ENCODE measurements at regions not wholly inside any gene's neighbourhood (a gene's known extent, or its start where the extent isn't known, plus 50 kb on each side); places are given as distances from the start of the nearest gene placed in this dataset.
A peak's percentile ranks its signal among the peaks of the same experiment; 100 is the strongest.
"Not testable (repeated sequence)": the region's sequence is repeated elsewhere in the genome, so short reads cannot be mapped to it uniquely, and the experiment has no call there.

DNA sequence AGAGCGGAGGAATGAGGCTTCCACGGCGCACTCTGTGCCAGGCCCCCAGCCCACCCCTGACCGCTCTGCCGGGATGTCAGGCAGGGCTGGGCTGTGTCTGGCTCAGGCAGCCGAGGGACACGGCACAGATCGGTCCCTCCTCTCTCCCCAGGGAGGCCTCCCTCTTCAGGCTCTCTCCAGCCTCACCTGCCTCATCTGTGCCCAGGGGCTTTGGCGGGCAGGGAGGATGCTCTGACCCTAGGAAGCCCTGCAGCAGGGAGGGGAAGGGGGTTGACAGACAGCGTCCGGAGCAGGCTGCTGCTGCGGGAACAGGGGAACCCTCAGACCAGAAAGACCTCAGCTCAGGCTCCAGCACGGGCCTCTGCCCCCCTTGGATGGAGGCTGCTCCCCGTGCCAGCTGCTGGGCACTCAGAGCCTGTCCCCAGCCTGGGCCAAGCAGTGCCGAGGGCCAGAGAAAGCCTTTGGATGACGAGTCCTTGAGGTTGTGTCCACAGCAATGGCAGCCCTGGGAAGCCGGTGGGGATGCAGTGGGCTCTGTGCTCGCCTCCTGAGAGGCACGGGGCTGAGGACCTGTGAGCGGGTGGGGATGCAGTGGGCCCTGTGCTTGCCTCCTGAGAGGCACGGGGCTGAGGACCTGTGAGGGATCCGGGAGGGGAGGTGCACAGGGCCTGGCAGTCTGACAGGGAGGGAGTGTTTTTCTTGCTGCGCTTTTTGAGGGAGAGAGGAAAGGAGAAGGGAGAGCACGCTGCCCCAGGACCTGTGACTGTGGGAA, 66.9 kb downstream of the FOXL3 start:
- DNase-seq (ENCODE audit: low read depth, low spot score): no peak

DNA sequence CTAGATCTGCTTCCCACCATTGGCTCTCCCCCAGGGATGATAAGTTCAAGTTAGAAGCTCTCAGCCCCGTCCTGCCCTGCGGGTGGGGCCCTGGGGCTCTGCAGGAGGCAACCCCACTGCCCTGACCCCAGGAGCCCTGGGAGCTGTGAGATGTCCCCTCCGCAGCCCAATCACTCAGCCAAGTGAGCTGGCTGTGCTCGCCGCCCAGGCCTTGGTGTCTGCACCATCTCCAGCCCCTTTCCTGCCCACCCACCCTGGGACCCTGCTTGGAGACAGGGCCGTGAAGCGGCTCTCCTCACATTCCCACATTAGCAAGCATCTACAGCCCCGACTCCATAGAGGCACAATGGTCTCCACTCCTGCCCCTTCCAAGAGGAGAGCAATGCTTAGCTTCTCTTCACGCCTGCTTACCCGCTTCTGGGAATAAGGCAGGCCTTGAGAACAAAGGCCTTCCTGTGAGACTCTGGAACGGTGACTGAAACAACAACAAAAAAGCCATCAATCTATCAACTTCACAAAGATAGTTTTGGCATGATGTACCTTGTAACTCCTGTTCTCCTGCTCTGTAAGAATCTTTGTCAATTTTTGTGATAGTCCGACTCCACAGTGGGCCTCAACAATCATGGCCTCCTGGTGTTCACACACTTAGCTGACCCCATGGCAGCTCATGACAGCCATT, 67.7 kb downstream of the FOXL3 start:
- DNase-seq (ENCODE audit: low read depth, low spot score): no peak

DNA sequence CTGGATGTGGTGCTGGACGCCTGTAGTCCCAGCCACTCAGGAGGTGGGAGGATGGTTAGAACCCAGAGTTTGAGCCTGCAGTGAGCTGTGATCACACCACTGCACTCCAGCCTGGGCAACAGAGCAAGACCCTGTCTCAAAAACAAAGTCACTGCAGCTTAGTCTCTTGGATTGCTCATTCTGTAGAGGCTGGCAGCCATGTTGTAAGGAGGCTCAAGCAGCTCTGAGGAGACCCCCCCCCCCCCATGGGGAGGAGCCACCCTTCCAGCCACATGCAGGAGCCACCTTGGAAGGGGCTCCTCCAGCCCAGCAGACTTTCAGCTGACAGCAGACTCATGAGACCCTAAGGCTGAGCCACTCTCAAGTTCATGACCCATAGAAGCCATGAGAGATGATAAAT, 68.4 kb downstream of the FOXL3 start:
- no peak for DNase-seq (ENCODE audit: low read depth, low spot score)

DNA sequence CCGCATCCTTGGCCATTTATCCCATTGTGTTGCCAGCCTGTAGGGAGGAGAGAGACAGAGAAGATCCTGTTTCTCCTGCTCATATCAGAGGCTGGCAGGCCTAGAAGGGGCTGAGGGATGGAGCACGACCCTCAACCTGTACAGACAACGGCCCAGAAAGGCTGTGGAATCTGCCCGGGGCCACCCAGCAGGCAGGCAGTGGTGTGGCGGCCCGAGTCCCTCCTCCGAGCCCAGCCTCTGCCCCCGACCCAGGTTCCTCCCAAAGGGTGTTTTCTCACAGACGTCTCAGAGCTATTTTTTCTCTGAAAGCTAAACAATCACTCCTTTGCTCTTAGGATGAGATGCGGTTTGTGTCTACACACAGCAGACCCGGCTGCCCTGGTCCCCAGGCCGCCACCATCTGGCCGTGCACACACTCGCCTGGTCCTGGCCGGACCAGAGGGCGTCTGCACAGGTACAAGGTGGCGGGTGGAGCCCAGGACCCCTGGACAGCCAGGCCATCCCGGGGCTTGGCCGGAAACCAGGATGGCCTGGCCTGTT, 69.3 kb downstream of the FOXL3 start:
- no peak for DNase-seq (ENCODE audit: low read depth, low spot score)

DNA sequence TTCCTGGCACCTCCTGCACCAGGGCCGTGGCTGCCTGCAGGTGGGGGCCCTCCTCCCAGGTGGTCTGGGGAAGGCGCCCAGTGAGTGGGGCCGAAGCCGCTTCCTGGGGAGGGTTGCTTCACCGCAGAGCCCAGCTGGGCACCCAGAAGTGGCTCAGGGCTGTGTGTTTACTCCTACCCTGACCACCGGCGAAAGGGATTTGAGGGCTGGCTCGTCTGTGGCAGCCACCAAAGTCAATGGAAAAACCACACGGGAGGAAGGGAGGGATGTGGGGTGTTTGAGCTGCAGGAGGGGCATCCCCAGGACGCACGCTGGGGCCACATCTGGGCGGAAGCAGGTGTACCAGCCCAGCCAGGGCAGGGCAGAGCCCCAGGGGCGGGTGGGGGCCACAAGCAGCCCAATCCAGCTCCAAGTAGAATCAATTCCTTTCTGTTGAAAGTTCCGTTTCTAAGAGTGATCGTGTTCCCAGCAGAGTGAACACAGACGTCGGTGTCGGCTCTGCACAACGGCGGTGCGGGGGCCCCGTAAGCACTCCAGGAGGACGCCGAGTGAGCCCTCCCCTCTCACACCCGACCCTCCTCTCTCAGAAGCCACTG, 69.9 kb downstream of the FOXL3 start:
- no peak for DNase-seq (ENCODE audit: low read depth, low spot score)

DNA sequence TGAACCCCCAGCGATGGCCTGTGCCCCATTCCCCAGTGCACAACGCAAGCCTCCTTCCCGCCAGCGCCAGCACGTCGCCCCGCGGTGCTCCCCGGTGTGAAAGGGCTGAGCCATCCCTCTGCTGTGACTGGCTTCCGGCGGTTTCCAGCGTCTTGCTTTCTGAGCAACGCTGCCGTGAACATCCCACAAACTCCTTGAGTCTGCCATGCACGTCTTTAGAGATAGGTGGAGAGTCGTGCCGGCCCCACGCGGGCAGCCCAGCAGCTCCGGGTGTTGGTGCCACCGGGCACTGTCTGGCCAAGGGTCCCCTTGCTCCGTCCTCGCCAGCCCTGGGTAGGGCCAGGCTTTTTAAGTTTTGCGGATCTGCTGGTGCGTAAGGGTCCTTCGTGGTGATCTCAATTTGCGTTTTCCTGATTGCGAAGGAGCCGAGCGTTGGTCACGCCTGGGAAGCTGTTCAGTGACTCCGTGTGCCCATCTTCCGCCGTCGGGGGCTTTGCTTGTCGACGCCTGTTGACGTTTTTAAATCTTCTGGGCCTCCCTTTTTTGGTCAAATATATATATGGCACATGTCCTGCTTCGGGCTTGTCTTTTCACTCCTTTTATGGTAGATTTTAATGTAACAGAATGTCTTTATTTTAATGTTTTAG, 70.6 kb downstream of the FOXL3 start:
- no peak for DNase-seq (ENCODE audit: low read depth, low spot score)

DNA sequence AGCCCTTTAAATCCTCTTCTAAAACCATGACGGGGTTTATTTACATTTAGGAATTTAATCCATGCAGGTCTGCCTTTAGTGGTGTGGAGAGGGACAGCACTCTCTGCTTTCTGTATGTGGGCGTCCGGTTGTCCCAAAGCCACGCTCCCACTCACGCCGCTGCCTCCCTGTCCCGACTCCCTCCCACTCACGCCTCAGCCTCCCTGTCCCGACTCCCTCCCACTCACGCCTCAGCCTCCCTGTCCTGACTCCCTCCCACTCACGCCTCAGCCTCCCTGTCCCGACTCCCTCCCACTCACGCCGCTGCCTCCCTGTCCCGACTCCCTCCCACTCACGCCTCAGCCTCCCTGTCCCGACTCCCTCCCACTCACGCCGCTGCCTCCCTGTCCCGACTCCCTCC, 71.2 kb downstream of the FOXL3 start:
- DNase-seq (ENCODE audit: low read depth, low spot score): not testable (repeated sequence)

DNA sequence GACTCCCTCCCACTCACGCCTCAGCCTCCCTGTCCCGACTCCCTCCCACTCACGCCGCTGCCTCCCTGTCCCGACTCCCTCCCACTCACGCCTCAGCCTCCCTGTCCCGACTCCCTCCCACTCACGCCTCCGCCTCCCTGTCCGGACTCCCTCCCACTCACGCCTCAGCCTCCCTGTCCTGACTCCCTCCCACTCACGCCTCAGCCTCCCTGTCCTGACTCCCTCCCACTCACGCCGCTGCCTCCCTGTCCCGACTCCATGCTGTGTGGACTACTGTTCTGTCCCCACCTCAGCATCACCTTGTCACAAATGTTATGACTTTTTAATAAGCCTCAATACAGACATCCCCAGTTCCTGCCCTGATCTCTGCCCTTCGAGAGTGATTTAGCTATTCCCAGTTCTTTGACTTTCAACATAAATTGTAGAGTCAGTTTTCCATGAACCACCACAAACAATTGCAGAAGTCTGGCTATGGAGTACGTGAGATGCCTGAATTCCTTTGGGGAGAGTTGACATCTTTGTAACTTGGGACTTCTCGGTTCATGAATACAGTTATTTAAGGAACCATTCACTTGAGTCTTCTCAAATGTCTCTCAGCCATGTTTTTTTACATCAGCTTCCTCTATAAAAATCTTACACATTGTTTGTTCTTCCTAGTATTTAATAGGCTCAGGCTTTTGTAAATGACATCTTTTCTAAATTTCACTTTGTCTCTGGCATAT, 71.9 kb downstream of the FOXL3 start:
- no peak for DNase-seq (ENCODE audit: low read depth, low spot score)

DNA sequence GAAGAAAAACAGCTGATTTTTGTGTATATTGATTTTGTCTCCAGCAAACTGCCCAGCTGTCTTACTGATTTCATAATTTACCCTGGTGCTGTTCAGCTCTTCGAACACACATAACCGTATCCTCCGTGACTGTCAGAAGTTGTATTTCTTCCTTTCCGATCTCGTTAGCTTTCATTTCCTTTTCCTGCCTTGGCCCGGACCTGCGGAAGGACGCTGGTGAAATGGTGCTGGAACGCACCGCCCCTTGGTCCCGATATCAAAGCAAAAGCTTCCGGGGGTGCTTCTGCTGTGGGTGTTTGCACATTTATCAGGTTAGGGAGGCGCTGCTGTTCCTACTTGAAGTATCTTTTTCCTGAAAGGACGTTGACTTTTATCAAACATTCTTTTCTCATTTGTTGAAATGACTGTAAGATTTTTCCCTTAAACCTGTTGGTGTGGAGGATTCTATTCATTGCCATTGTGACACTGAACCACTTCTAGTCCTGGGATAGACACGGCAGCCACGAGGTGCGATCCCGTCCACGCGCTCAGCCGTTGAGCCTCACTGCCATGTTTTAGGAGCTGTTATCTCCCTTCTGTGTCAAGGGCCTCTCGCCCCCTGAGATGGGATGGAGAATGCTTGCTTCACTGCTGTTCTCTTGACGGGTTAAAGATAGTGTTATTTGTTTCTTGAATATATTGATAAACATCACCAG, 72.6 kb downstream of the FOXL3 start:
- DNase-seq (ENCODE audit: low read depth, low spot score): no peak

DNA sequence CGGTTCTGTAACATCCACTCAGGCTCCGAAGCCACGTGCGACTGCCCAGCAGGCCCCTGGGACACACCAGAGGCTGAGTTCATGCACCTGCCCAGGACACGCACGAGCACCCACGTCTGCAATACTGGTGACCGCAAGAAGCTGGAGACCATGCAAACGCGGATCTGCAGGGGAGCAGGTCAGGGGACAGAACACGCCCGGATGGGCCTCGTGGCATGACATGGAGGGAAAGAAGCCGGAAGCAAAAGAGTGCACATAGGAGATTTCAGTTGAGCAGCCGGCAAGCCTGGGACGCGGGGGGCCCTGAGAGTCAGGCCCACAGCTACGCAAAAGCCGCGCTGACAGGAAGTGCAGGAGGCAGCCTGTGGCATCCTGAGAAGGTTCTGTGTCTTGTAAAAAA, 73.7 kb downstream of the FOXL3 start:
- no peak for DNase-seq (ENCODE audit: low read depth, low spot score)

DNA sequence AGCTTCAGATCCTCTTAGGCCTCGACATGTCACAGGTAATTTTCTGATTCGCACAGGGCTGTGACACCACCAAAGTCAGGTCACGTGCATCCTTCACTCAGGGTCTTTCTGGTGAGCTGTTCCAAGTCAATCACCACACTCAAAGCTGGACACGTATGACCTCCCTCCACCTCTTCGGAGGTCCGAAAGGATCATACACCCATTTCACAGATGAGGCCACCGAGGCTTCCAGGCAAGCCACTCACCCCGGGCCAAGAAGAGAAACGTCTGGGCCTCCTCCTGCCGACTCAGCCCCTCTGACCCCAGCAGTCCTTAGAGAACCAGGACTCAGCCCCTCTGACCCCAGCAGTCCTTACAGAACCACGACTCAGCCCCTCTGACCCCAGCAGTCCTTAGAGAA, 74.6 kb downstream of the FOXL3 start:
- DNase-seq (ENCODE audit: low read depth, low spot score): no peak

DNA sequence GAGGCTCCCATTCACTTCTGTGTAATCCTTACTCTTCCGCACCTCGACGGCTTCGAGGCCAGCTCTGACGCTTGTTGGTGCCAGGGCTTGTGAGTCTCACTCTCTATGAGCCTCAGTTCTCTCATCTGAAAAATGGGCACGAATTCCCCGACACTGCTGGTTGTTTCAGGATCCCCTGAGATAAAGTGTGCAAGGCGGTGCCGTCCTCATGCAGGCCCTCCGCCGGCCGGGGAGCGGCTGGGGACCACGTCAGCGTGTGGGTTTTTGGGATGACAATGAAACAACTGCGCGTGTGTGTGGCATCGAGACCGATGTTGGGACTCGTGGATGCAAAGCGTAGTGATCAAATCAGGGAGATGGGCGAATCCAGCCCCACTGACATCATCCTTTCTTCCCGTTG, 75.6 kb downstream of the FOXL3 start:
- DNase-seq (ENCODE audit: low read depth, low spot score): no peak

DNA sequence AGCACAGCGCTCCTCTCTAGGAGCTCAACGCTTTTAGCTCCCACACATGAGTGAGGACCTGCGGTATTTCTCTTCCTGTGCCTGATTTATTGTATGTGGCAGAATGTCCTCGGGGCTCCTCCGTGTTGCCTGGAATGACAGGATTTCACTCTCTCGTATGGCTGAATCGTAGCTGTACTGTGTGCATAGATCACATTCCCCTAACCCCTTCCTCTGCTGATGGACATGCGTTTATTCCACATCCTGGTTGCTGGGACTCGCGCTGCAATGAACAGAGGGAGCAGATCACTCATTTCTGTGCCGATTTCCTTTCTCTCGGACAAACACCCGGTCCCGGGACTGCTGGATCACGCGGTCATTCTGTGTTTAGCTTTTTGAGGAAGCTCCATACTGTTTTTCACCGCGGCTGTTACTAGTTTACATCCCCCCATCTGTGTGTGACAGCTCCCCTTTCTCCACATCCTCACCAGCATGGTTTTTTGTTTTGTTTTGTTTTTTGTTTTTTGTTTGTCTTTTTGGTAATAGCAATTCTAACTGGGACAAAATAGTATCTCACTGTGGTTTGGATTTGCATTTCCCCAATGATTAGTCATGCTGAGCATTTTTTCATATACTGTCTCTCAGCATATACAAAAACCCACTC, 76.3 kb downstream of the FOXL3 start:
- no peak for DNase-seq (ENCODE audit: low read depth, low spot score)

DNA sequence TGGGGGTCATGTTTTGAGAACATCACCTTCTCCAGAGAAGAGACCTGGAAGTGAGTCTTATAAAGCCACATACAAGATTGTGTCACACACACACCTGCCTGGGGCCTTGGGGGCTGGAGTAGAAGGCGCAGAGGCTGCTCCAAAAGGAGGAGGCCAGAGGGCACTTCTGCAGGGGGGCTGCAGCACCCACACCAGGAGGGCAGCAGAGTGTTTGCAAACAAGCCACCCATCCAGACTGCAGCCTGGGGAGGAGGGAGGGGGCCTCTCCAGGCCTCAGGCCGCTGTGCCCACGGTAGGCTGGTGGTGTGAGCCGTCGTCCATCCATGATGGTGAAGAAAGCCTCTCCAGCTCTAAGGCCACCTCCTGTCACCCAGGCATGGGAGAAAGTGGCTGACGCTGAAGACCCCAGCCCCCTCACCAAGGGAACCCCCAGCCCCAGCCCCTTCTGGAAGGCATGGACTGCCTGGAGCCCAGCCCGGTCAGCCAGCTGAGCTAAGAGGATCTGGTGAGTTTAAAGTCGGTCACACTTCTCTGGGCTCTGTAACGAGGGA, 77.5 kb downstream of the FOXL3 start:
- DNase-seq (ENCODE audit: low read depth, low spot score): no peak

DNA sequence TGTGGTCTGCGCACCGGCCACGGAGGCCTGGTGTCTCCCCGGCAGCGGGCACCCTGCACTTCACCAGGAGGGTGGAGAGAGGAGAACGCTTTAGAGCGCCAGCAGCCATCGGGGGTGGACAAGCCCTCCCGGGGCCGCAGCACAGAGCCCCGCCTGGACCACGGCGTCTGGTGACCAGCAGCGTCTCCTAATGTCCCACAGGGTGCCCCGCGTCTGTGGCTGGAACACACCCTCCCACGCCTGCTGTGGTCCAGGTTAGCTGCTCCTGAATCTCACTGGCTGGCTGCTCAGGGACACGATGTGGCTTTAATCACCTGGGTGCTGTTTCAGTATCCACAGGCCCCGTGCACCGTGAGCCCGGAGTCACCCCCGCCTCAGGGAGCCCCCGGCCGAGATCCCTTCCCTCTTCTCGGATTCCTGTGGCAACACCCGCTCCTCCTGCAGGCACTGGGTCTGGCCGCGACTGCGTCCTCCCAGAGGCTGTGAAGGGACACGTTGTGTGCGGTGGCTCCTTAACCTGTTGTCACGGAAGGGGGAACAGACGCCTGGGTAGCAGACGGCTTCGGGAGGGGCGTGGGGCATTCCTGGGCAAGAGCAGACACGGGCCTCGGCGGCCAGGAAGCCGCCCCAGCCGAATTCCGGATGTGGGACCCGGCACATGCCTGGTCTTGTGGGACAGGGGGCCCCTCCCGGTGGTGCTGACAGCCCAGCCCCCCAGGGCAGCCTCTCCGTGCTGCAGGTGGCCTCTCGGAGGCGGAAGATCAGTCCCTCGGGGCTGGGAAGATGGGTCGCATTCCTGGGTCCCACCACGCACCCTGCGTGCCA, 78.9 kb downstream of the FOXL3 start:
- no peak for DNase-seq (ENCODE audit: low read depth, low spot score)

DNA sequence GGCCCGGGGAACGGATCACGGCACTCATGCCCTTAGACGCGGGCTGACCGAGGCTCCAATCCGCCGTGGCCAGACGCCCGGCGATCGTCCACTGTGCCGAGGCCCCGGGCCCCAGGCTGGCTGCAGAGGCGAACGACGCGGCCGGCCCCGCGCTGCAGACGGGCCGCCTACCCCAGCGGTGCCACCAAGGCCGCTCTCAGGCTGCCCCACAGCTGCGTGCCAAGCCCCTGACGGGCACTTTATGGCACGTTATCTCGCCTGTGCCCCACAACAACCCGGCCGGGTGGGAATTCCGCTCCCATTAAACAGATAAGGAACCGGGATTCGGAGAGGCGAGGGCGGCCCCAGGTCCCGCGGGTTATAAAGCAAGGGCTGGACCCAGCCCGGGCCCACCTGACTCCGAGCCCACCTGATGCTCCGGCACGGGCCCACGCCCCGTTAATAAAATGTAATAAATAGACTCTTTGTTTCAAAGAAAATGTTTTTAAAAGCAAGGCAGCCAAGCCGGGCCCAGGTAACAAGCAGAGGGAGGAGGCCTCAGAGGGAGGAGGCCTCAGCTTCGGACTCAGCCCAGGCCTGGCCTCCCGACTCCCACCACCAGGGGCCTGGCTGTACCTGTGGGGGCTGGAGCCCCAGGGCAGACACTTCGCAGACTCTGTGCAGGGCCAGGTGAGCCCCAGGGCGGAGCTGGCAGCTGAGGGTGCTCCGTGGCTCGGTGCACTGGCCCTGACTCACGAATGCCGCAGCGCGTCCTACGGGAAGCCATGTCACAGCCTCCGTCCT, 79.7 kb downstream of the FOXL3 start:
- peak; percentile 58 for DNase-seq (ENCODE audit: low read depth, low spot score)

DNA sequence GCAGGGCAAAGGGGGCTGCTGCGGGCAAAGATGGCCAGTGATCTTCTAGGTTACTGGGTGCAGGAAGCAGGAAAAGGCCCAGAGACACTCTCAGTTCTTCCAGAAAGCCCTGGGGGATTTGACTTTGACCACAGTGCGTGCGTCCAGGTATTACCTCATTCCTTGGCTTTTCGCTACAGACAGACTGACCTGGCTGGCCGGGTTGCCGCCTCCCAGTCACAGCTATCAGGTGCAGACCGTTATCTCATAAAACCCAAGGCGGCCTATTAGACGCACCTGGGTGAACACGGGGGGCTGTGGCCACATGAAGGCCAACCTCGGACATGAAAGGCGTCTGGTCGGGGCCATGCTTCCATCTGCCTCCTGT, 80.3 kb downstream of the FOXL3 start:
- DNase-seq (ENCODE audit: low read depth, low spot score): no peak

DNA sequence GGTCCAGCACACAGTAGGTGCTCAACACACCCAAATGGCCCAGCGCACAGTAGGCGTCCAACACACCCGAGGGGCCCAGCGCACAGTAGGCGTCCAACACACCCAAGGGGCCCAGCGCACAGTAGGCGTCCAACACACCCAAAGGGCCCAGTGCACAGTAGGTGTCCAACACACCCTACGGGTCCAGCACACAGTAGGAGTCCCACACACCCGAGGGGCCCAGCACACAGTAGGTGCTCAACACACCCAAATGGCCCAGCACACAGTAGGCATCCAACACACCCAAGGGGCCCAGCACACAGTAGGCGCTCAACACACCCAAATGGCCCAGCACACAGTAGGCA, 80.8 kb downstream of the FOXL3 start:
- DNase-seq (ENCODE audit: low read depth, low spot score): no peak

Measured in ELF-1 (cell line).